ENCODE measurements at regions not wholly inside any gene's neighbourhood (a gene's known extent, or its start where the extent isn't known, plus 50 kb on each side); places are given as distances from the start of the nearest gene placed in this dataset.

GRCh38 chr3:177733233-177733632 is 536.0 kb upstream of the TBL1XR1 start:
- TF ChIP-seq, protein P1, sequence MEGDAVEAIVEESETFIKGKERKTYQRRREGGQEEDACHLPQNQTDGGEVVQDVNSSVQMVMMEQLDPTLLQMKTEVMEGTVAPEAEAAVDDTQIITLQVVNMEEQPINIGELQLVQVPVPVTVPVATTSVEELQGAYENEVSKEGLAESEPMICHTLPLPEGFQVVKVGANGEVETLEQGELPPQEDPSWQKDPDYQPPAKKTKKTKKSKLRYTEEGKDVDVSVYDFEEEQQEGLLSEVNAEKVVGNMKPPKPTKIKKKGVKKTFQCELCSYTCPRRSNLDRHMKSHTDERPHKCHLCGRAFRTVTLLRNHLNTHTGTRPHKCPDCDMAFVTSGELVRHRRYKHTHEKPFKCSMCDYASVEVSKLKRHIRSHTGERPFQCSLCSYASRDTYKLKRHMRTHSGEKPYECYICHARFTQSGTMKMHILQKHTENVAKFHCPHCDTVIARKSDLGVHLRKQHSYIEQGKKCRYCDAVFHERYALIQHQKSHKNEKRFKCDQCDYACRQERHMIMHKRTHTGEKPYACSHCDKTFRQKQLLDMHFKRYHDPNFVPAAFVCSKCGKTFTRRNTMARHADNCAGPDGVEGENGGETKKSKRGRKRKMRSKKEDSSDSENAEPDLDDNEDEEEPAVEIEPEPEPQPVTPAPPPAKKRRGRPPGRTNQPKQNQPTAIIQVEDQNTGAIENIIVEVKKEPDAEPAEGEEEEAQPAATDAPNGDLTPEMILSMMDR (IDR thresholded peaks at IDR 0.05 in 4 of 5, conservative IDR thresholded peaks at IDR 0.05 in 1 of 5): no peak
- no peak for TF ChIP-seq POLR2A (IDR thresholded peaks at IDR 0.05)
- Histone ChIP-seq H3K27ac (no peak overlapping the region), H3K4me3 (no peak overlapping the region), H3K36me3 (no peaks in the 10 kb centered on the region), H3K27me3 (no peaks in the 10 kb centered on the region), H3K4me1 (peaks cover 0 to under 1% of the 10 kb centered on the region in 2 donors), H3K9me3 (no peaks in the 10 kb centered on the region)
- in situ Hi-C loops (cut with MboI; ENCODE audit: low sequenced_read_pairs in 4 of 4): no loop called here
- ATAC-seq (no peak), DNase-seq (no peak)
- intact Hi-C loops (cut with DNase I; ENCODE audit: low total_unique reads): no loop called here

- intact Hi-C loops (cut with DNase I; ENCODE audit: low total_unique reads): no loop called here
- Histone ChIP-seq H3K4me1 (no peaks in the 10 kb centered on the region), H3K27ac (no peak overlapping the region), H3K4me3 (no peak overlapping the region), H3K9me3 (no peaks in the 10 kb centered on the region), H3K36me3 (no peaks in the 10 kb centered on the region), H3K27me3 (no peaks in the 10 kb centered on the region)
- DNase-seq (no peak), ATAC-seq (no peak)
- no peak for TF ChIP-seq POLR2A (IDR thresholded peaks at IDR 0.05)
- TF ChIP-seq, protein P1 (IDR thresholded peaks at IDR 0.05 in 4 of 5, conservative IDR thresholded peaks at IDR 0.05 in 1 of 5): no peak
- in situ Hi-C loops (cut with MboI; ENCODE audit: low sequenced_read_pairs in 4 of 4): no loop called here
Observed at GRCh38 chr3:177733936-177734335, 536.7 kb upstream of the TBL1XR1 start.

DNA sequence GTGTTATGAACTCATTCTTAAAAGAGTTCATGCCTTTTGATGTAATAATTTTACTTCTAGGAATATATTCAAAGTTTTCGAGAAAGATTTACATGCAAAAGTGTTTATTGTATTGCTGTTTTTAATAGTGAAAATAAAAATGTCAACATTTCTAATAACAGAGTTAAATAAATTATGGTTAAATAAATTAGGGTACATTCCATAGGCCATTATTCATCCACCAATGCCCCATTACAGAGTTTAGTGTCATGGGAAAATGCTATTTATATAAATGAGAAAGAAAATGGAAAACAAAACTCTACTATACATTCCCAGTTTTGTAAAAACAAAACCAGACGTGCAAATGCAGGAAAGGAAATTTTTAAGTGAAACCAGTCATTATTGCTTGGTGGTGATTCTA is 538.1 kb upstream of the TBL1XR1 start:
- H3K4me3 ChIP-seq: no peak overlapping the region
- H3K4me1 ChIP-seq: no peaks in the 10 kb centered on the region
- ATAC-seq (no peak), DNase-seq (no peak)
- intact Hi-C loops (cut with DNase I; ENCODE audit: low total_unique reads) (no loop called here), in situ Hi-C loops (cut with MboI; ENCODE audit: low sequenced_read_pairs in 4 of 4) (no loop called here)
- no peaks in the 10 kb centered on the region for H3K27me3 ChIP-seq
- no peak overlapping the region for H3K27ac ChIP-seq
- H3K9me3 ChIP-seq: no peaks in the 10 kb centered on the region
- TF ChIP-seq, protein P1 (IDR thresholded peaks at IDR 0.05 in 4 of 5, conservative IDR thresholded peaks at IDR 0.05 in 1 of 5): no peak
- no peak for TF ChIP-seq POLR2A (IDR thresholded peaks at IDR 0.05)
- H3K36me3 ChIP-seq: no peaks in the 10 kb centered on the region

- Histone ChIP-seq H3K4me1 (no peaks in the 10 kb centered on the region), H3K36me3 (no peaks in the 10 kb centered on the region), H3K9me3 (no peaks in the 10 kb centered on the region), H3K27me3 (no peaks in the 10 kb centered on the region), H3K4me3 (no peak overlapping the region), H3K27ac (no peak overlapping the region)
- TF ChIP-seq POLR2A (IDR thresholded peaks at IDR 0.05): no peak
- TF ChIP-seq, protein P1 (IDR thresholded peaks at IDR 0.05 in 4 of 5, conservative IDR thresholded peaks at IDR 0.05 in 1 of 5): no peak
- no peak for ATAC-seq
- no peak for DNase-seq
- in situ Hi-C loops (cut with MboI; ENCODE audit: low sequenced_read_pairs in 4 of 4) (no loop called here), intact Hi-C loops (cut with DNase I; ENCODE audit: low total_unique reads) (no loop called here)
Observed at GRCh38 chr3:177739461-177739860, 542.2 kb upstream of the TBL1XR1 start.

DNA sequence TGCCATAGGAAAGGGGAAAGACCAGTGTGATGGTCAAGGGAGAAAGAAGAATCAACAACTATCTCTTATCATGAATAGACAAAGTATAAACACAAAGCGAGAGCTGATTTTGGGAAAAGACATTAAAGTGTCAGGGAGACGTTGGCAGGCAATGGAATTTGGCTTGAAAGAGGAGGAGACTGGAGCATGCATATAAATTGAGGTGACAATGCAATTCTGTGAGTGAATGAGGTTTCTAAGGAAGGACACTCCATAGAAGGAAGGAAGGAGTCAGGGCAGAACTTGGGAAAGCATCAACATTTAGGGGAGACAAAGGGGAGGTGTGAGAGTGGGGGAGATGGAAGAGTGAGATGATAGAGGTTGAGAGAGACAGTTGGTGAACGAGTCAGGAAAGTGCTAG is 543.0 kb upstream of the TBL1XR1 start:
- intact Hi-C loops (cut with DNase I; ENCODE audit: low total_unique reads): loop anchor here (10.0 kb wide), 1 partner anchor 585 kb away; no protein-coding TSS in a partner anchor
- TF ChIP-seq, protein P1 (IDR thresholded peaks at IDR 0.05 in 4 of 5, conservative IDR thresholded peaks at IDR 0.05 in 1 of 5): no peak
- TF ChIP-seq POLR2A (IDR thresholded peaks at IDR 0.05): no peak
- no peak for ATAC-seq
- Histone ChIP-seq H3K9me3 (no peaks in the 10 kb centered on the region), H3K36me3 (no peaks in the 10 kb centered on the region), H3K27me3 (no peaks in the 10 kb centered on the region), H3K4me1 (no peaks in the 10 kb centered on the region), H3K4me3 (no peak overlapping the region), H3K27ac (no peak overlapping the region)
- no peak for DNase-seq
- in situ Hi-C loops (cut with MboI; ENCODE audit: low sequenced_read_pairs in 4 of 4): no loop called here
